NCI-H774 (cell line): ENCODE measurements at regions not wholly inside any gene's neighbourhood (a gene's known extent, or its start where the extent isn't known, plus 50 kb on each side); places are given as distances from the start of the nearest gene placed in this dataset.

Experiments
- DNase-seq: peaks from one replicate; lab custom pipeline; 2025; lab: John Stamatoyannopoulos, UW

DNA sequence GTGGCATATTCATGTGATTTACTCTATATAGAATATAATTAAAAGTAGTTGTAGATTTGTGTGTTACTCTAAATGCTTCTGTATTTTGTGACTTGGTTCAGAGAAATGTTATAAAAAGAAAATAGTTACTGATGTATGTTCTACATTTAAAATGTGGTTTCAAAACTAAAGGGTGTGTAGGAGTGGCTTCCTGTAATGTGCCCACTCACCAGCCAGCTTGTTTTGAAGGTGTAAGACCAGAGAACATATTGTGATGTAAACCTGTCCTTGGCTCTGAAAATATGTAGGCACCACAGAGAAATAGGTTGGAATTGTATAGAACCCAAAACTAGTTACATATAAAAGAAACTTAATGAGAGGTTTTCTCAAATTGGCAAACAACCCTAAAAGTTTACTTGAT lies 51.2 kb upstream of the ARRDC3 start:
- DNase-seq, result no peak

DNA sequence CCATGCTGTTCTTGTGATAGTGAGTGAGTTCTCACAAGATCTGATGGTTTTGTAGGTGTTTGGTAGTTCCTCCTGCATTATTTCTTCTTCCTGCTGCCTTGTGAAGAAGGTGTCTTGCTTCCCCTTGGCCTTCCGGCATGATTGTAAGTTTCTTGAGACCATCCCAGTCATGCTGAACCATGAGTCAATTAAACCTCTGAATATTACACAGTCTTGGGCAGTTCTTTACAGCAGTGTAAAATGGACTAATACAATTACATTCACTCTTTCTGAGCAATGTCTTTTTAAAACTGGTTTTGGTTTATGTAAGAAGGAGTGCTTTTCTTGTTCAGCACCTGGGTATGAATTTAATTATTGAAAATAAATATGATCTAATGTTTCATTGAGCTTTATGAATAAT lies 50.7 kb upstream of the ARRDC3 start:
- DNase-seq, result no peak
